HL-60 (cell line): ENCODE measurements at regions not wholly inside any gene's neighbourhood (a gene's known extent, or its start where the extent isn't known, plus 50 kb on each side); places are given as distances from the start of the nearest gene placed in this dataset.

Experiments used
- DNase-seq, 2 experiments: peaks; one replicate each; pipeline ENCODE4 v3.0.0-alpha.2; 2010 to 2020; ENCODE audit warnings: low read depth in 1 of 2, low spot score in 1 of 2
- H3K27ac ChIP-seq: fragments of 250-450 bp; sonication (Bioruptor Pico); replicated peaks from 2 replicates; pipeline ENCODE4 v1.5.1; 2020; ENCODE audit warnings: mild to moderate bottlenecking, moderate library complexity
- H3K27me3 ChIP-seq: fragments of 250-450 bp; sonication (Bioruptor Pico); 2 replicates; pipeline ENCODE4 v1.5.1; 2021; ENCODE audit warnings: mild to moderate bottlenecking, moderate library complexity; ENCODE audit not compliant: insufficient read depth, poor library complexity, severe bottlenecking
- H3K4me3 ChIP-seq: replicated peaks from 2 replicates; pipeline ENCODE4 v1.5.1; 2011; ENCODE audit warnings: mild to moderate bottlenecking, control low read depth, low read length; ENCODE audit not compliant: insufficient read depth
- GABPA ChIP-seq: IDR thresholded peaks from 2 replicates; pipeline ENCODE4 v1.6.1; 2012; ENCODE audit warnings: low read depth
- POLR2AphosphoS5 ChIP-seq: IDR thresholded peaks from 2 replicates; pipeline ENCODE4 v1.6.1; 2012; ENCODE audit warnings: low read depth
- SPI1 ChIP-seq: IDR thresholded peaks from 2 replicates; pipeline ENCODE4 v1.6.1; 2012; ENCODE audit warnings: low read depth, mild to moderate bottlenecking, borderline replicate concordance
- TF ChIP-seq, protein P1 (sequence below): IDR thresholded peaks from one replicate; pipeline ENCODE4 v1.5.1; 2011; ENCODE audit warnings: low read length, control low read depth, inconsistent platforms; ENCODE audit not compliant: insufficient read depth
- TF ChIP-seq, protein P2 (sequence below): IDR thresholded peaks from 2 replicates; pipeline ENCODE4 v1.6.1; 2012; ENCODE audit warnings: low read depth; ENCODE audit not compliant: insufficient replicate concordance

DNA sequence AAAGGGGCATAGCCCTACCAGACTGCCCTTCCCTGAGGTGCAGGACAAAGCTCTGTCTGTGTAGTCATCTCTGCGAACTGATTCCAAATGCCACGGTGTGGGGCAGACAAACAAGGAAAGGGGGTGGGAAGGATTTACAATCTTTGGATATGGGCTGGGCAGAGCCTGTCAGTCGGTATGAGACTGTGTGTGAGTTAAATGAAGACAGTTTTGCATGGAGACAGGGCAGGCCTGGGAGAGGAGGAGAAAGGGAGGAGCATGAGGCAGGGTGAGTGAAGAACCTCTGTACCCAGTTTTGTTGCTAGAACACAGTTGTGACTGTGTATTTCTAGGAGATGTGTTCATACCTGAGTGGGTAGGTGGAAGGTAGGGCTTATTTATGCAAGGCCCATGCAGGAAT is 59.4 kb upstream of the MSN start:
- H3K27ac ChIP-seq: peak overlapping the region; percentile 84
- H3K27me3 ChIP-seq: no peaks in the 10 kb centered on the region
- DNase-seq: no peak
- no peak overlapping the region for H3K4me3 ChIP-seq
- TF ChIP-seq, protein P1, sequence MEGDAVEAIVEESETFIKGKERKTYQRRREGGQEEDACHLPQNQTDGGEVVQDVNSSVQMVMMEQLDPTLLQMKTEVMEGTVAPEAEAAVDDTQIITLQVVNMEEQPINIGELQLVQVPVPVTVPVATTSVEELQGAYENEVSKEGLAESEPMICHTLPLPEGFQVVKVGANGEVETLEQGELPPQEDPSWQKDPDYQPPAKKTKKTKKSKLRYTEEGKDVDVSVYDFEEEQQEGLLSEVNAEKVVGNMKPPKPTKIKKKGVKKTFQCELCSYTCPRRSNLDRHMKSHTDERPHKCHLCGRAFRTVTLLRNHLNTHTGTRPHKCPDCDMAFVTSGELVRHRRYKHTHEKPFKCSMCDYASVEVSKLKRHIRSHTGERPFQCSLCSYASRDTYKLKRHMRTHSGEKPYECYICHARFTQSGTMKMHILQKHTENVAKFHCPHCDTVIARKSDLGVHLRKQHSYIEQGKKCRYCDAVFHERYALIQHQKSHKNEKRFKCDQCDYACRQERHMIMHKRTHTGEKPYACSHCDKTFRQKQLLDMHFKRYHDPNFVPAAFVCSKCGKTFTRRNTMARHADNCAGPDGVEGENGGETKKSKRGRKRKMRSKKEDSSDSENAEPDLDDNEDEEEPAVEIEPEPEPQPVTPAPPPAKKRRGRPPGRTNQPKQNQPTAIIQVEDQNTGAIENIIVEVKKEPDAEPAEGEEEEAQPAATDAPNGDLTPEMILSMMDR: no peak
- TF ChIP-seq POLR2AphosphoS5: no peak

GRCh38 chrX:65607070-65607742 is 60.2 kb upstream of the MSN start:
- H3K4me3 ChIP-seq: no peak overlapping the region
- TF ChIP-seq, protein P2, sequence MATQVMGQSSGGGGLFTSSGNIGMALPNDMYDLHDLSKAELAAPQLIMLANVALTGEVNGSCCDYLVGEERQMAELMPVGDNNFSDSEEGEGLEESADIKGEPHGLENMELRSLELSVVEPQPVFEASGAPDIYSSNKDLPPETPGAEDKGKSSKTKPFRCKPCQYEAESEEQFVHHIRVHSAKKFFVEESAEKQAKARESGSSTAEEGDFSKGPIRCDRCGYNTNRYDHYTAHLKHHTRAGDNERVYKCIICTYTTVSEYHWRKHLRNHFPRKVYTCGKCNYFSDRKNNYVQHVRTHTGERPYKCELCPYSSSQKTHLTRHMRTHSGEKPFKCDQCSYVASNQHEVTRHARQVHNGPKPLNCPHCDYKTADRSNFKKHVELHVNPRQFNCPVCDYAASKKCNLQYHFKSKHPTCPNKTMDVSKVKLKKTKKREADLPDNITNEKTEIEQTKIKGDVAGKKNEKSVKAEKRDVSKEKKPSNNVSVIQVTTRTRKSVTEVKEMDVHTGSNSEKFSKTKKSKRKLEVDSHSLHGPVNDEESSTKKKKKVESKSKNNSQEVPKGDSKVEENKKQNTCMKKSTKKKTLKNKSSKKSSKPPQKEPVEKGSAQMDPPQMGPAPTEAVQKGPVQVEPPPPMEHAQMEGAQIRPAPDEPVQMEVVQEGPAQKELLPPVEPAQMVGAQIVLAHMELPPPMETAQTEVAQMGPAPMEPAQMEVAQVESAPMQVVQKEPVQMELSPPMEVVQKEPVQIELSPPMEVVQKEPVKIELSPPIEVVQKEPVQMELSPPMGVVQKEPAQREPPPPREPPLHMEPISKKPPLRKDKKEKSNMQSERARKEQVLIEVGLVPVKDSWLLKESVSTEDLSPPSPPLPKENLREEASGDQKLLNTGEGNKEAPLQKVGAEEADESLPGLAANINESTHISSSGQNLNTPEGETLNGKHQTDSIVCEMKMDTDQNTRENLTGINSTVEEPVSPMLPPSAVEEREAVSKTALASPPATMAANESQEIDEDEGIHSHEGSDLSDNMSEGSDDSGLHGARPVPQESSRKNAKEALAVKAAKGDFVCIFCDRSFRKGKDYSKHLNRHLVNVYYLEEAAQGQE: no peak
- TF ChIP-seq POLR2AphosphoS5: no peak
- TF ChIP-seq, protein P1: no peak
- no peak for TF ChIP-seq SPI1
- TF ChIP-seq GABPA: no peak
- H3K27ac ChIP-seq: peak overlapping the region; percentile 84
- H3K27me3 ChIP-seq: no peaks in the 10 kb centered on the region
- DNase-seq: peak; percentile 34 to 50

DNA sequence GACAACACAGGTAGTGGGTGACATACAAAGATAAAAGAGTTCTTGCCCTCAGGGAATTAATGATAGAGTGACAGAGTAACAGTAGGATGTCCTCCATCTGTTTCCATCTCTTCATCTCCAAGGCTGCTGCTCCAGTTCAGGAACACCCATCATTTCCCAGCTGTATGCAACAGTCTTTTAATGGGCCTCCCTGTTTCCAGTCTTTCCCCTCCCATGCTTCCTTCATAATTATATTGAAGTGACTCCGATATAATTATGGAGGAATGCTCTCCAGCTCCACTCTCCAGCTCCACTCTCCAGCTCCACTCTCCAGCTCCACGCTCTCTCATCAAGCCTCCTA is 65.3 kb upstream of the MSN start:
- H3K4me3 ChIP-seq: no peak overlapping the region
- peak overlapping the region; percentile 73 for H3K27ac ChIP-seq
- DNase-seq: no peak
- H3K27me3 ChIP-seq: no peaks in the 10 kb centered on the region
- TF ChIP-seq, protein P1: no peak
- no peak for TF ChIP-seq SPI1
- TF ChIP-seq POLR2AphosphoS5: no peak
- TF ChIP-seq GABPA: no peak
- TF ChIP-seq, protein P2: no peak

- DNase-seq: peak; percentile 55 to 72
- no peaks in the 10 kb centered on the region for H3K27me3 ChIP-seq
- H3K27ac ChIP-seq: peak overlapping the region; percentile 73
- no peak overlapping the region for H3K4me3 ChIP-seq
- no peak for TF ChIP-seq GABPA
- TF ChIP-seq, protein P1: no peak
- TF ChIP-seq, protein P2: no peak
- TF ChIP-seq POLR2AphosphoS5: 0 out of 2 replicates have a peak, but pooled peaks have one; percentile 26
- peak; percentile 48; the same call in 1 of the 2 replicates for TF ChIP-seq SPI1
These were observed 65.8 kb upstream of the MSN start for GRCh38 chrX:65601530-65602220.
